Stimulated activated CD4-positive, alpha-beta T cell treated with anti-CD3 and anti-CD28 coated beads, Interleukin-2, amount 100 ng/mL, for 24 hours (primary cell): ENCODE measurements at regions not wholly inside any gene's neighbourhood (a gene's known extent, or its start where the extent isn't known, plus 50 kb on each side); places are given as distances from the start of the nearest gene placed in this dataset.

ENCODE experiments used
- DNase-seq, 2 donors: peaks; one replicate each; pipeline ENCODE4 v3.0.0-alpha.2; 2020

DNA sequence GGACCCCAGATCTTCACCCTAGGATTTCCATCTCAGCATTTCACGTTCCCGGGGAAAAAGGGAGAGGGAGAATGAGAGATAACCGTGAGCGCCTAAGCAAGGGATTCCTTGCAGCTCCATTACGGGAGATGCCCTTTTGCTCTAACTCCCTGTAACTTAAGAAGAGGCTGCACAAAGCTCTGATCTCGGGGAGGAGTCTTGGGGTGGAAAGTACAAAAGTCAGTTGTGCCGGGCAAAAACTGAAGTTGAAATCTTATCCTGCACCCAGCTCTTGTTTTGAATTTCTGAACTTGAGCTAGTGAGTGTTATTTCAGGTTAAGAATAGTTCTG, 256.4 kb upstream of the SOX21 start:
- DNase-seq, result no peak

DNA sequence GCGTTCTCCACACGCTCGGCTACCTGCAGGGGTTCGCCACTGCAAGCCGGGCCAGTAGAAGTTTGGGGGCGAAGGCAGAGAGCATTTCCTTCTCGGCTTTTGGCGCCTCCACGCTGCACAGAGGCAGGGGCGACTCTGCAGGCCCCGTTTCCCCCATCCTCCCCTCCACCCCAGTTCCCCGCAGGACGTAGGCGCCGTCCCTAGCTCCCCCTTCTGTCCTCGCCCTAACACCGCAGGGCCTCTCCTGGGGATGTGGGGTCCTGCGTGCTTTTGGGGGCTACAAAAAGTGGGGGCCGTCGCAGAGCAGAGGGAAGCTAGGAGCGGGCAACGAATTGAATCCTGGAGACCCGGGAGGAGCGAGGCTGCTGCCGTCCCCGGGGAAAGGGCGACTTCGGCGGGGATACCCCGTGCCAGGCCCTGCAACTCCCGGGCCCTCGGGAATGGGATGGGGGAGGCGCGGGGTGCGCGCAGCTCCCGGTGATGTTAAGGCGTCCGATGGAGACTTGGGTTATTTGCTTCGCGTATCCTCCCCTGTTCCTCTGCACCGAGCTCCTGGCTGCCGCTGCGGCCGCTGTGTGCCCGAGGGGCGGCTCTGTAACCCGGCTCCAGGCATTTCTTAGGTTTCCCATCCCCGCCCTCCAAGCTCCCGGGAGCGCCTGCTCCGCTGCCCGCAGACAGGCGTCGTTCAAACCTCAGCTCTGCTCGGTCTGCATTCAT, 255.9 kb upstream of the SOX21 start:
- DNase-seq, result peak in 1 of 2 donors; percentile 5

DNA sequence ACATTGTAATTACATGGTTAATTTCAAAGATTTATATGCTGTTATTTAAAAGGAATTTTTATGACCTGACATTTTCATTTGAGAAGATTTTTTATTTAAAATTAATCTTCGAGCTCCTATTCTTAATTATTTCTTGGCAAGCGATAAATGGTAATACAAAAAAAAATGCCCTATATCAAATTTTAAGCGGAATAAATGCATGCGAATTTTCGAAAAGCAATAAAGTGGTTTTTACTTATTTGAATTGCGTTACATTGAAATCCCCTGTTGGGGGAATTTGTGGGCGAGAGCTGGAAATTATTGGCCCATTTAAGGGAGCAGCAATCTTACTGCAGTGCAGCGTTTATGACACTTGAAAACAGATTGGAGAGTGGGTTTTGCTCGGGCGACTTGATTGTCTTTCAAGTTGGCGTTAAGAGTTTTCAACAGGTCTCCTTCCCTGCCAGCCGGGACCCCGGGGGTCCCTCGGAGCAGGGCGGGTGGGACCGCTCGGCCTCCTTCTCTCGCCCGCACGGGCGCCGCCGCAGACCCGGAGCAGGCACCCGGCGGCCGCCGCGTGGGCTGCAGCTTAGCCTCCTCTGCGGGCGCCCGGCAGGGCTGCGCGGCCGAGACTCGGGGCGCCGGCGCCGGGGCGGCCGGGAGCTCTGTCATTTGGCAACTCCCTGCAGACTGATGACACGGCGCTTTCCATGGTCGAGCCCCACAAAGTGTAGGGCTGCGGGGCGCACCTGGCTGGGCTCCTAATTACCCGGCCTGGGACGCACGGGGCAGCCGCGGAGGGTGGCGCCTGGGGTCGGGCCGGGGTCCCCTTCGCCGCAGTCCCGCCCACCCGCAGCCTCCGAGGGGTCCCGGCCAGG, 255.1 kb upstream of the SOX21 start:
- DNase-seq, result peak in 1 of 2 donors; percentile 44

- no peak for DNase-seq
Measured at GRCh38 chr13:94966422-94966955, 254.1 kb upstream of the SOX21 start.

DNA sequence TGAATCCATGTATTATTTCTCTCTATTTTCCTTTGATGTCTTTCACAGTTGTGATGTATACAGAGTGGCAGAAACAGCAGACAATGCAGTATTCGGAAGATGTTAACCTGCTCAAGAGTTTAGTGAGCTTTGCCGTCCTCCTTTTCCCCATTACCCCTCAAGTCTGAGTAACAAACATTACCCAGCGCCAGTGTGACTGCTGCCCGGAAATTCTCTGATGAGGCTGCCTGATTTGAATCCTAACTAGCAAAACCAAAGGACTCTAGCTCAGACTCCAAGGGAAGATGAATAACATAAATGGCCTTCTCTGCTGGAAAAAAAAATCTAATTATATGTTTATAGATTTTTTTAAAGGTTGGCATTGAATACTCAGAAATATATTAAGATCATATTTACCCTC, 247.3 kb upstream of the SOX21 start:
- DNase-seq, result no peak

DNA sequence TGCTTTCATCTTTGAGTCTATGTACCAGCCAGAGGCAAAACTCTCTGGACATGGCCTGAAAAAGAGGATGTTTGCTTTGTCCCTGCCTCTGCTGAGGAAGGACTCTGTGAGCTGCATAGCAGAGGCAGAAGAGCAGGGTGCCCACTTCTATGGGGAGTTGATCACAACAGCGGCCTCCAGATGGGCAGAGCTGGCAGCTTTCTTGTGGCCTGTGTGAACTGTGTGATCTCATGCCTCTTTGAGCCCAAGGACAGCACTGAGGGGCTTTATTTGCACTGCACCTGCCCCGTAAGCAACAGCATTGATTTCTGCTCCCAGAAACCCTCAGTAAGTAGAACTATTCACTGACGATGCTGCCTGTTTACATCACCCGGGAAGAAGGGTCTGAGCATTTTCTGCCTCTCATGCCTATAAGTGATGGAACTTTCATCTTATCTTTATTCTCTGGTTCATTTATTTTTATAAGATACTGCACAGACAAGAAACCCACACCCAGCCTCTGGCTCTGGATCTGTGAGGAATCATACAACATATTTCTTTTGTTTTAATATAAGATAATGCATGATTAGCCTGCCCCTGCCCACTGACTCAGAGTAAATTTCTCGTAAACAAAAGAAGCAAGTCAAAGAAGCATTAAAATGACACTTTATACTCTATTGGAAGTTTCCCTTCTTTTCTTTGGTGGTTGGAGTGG, 244.2 kb upstream of the SOX21 start:
- no peak for DNase-seq

- no peak for DNase-seq
Measured at GRCh38 chr13:94952787-94953186, 240.4 kb upstream of the SOX21 start.

- no peak for DNase-seq
Measured at GRCh38 chr13:94950303-94950702, 238.0 kb upstream of the SOX21 start.

GRCh38 chr13:94947965-94948371, 235.6 kb upstream of the SOX21 start:
- DNase-seq, result no peak

GRCh38 chr13:94947392-94947791, 235.0 kb upstream of the SOX21 start:
- DNase-seq, result no peak

DNA sequence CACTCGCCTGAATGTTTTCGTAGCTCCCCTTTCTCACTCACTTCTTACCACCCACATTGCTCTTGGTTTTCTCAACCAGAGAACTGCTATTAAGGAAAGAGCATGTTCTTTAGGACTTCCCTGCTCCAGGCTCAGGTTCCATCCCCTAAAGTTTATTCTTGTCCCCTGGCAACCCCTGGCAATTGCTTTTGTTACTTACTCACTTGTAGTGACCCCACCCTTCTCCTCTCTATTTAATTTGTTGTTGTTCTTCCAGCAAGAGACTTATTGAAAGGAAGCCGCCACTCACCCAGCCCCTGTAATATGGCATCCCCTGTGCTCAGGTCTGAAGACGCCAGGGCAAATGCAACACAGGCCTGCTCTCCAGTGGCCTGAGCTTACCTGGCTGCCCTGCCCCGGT, 233.7 kb upstream of the SOX21 start:
- DNase-seq, result no peak

DNA sequence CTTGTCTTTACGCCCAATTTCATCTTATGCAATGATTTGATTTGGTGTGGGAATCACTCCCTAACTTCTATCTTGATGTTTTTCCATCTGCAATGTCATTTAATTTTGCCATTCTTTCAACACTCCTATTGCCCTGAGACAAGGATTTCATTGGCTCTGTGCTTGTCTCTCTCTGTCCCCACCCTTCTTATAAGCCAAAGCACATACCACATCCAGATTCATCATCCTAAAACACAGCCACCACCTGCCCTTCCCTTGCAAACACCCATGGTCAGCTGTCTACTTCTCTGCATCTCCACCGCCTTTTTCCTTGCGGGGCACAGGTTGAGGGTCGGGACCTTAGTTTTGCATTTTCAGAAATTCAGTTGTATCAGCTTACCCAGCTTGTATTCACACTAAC, 225.8 kb upstream of the SOX21 start:
- DNase-seq, result no peak

GRCh38 chr13:94936633-94937032, 224.3 kb upstream of the SOX21 start:
- DNase-seq, result no peak

GRCh38 chr13:94933936-94934335, 221.6 kb upstream of the SOX21 start:
- no peak for DNase-seq

DNA sequence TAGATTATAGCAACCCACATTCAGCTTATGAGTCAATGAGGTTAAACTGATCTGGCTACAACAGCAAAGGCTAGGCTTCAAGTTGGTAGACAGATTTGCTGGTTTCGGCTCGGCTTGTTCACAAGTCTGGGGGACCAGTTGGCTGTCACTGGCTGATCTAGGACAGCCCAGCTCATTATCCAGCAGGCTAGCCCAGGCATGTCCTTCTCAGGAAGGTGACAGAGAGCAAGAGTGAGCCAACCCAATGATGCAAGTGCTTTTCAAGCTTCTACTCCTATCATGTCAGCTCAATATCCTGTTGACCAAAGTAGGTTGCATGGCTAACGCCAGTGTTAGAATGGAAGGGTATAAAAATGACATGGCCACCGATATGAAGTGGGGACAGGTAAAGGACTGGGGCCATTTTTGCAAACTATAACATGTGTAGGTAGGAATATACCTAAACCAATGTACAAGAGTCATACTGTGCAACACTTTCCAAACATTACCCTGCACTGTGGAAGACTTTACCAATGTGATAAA, 220.9 kb upstream of the SOX21 start:
- DNase-seq, result no peak

GRCh38 chr13:94928127-94928775, 215.9 kb upstream of the SOX21 start:
- no peak for DNase-seq

GRCh38 chr13:94925263-94925662, 212.9 kb upstream of the SOX21 start:
- no peak for DNase-seq

DNA sequence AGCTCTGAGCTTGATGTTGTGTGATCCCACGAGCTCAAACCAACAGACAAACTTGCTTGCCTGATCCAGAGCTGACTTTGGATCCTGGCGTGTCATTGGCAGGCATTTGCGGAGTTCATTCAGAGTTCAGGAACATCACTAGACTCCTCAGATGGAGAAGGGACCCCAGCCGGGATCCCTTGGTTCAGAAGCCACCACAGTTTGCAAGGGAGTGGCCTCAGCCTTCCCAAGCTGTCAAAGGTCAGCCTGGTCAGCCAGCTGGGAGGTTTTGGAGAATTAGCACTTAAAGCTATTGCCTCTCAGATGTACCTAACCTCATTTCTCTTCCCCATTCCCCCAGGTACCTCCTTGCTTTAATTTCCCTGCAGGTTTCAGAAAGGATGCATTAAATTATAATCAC, 208.8 kb upstream of the SOX21 start:
- DNase-seq, result no peak

GRCh38 chr13:94920578-94920977, 208.2 kb upstream of the SOX21 start:
- no peak for DNase-seq

DNA sequence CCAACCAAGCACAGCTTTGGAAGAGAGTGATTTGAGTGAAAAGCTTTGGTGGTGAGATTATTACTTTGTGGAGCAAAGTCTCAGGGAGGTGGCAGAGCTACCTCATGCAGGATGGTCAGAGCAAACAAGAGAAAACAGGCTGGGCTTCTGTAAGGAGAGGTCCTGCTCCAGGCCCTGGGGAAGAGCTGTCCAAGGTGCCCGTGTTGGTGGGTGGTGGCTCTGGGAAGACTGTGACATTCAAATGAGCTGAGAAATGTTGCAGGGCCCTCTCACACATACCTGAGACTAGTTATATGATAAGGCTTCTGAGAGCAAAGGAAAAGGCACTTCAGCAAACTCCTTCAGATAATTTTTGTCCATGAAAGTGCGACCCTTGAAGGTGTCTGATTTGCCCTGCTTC, 205.5 kb upstream of the SOX21 start:
- no peak for DNase-seq

DNA sequence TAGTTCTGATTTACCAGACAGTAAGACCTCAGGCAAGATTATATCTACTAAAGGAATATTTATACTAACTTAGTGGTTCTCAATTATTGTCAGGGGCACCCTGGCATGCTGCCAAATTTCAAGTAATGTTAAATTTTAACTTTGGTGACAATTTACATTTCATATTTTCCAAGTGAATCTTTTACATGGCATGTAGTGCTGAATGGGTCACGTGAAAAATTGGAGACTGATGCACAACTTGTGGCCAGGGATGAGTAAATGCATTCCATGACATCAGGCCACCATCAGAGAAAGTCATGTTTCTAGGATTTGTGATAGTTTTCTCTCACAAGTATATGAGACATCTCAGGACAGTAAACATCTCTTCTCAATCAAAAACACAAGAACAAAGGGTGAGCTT, 202.6 kb upstream of the SOX21 start:
- DNase-seq, result no peak

- DNase-seq, result no peak
Measured at GRCh38 chr13:94906605-94907004, 194.3 kb upstream of the SOX21 start.
